Memory B cell (primary cell): ENCODE measurements at regions not wholly inside any gene's neighbourhood (a gene's known extent, or its start where the extent isn't known, plus 50 kb on each side); places are given as distances from the start of the nearest gene placed in this dataset.

Source experiments
- ATAC-seq: fragments of 150-1000 bp; cut with Tn5 transposase; 2 replicates; pipeline ENCODE4 v1.10.0; 2021; ENCODE audit warnings: low read depth, mild to moderate bottlenecking, moderate library complexity
- DNase-seq, 2 donors: peaks; one replicate each; pipeline ENCODE4 v3.0.0; 2022; ENCODE audit warnings: low spot score in 2 of 2
- H3K27ac Mint-ChIP-seq: one replicate; pipeline ENCODE4 v1.8.0; 2022; ENCODE audit warnings: mild to moderate bottlenecking, moderate library complexity, mixed read lengths
- H3K27me3 Mint-ChIP-seq: one replicate; pipeline ENCODE4 v1.8.0; 2022; ENCODE audit warnings: mixed read lengths
- H3K36me3 Mint-ChIP-seq: one replicate; pipeline ENCODE4 v1.8.0; 2022; ENCODE audit warnings: mild to moderate bottlenecking, mixed read lengths
- H3K4me1 Mint-ChIP-seq: one replicate; pipeline ENCODE4 v1.8.0; 2022; ENCODE audit warnings: mixed read lengths
- H3K4me3 Mint-ChIP-seq: one replicate; pipeline ENCODE4 v1.8.0; 2022; ENCODE audit warnings: mild to moderate bottlenecking, moderate library complexity, mixed read lengths
- H3K9me3 Mint-ChIP-seq: one replicate; pipeline ENCODE4 v1.8.0; 2022; ENCODE audit warnings: mixed read lengths

- no peak overlapping the region for H3K27ac Mint-ChIP-seq
- no peaks in the 10 kb centered on the region for H3K36me3 Mint-ChIP-seq
- H3K4me3 Mint-ChIP-seq = no peak overlapping the region
- no peak for ATAC-seq
- no peaks in the 10 kb centered on the region for H3K27me3 Mint-ChIP-seq
- no peak for DNase-seq
- no peaks in the 10 kb centered on the region for H3K4me1 Mint-ChIP-seq
- no peaks in the 10 kb centered on the region for H3K9me3 Mint-ChIP-seq
Measured at GRCh38 chr4:181698221-181698620, 545.0 kb upstream of the TENM3 start.

GRCh38 chr4:181701214-181701613 is 542.0 kb upstream of the TENM3 start:
- no peaks in the 10 kb centered on the region for H3K4me1 Mint-ChIP-seq
- H3K27me3 Mint-ChIP-seq = no peaks in the 10 kb centered on the region
- H3K9me3 Mint-ChIP-seq = no peaks in the 10 kb centered on the region
- H3K27ac Mint-ChIP-seq = no peak overlapping the region
- H3K4me3 Mint-ChIP-seq = no peak overlapping the region
- DNase-seq (no peak), ATAC-seq (no peak)
- H3K36me3 Mint-ChIP-seq = no peaks in the 10 kb centered on the region

DNA sequence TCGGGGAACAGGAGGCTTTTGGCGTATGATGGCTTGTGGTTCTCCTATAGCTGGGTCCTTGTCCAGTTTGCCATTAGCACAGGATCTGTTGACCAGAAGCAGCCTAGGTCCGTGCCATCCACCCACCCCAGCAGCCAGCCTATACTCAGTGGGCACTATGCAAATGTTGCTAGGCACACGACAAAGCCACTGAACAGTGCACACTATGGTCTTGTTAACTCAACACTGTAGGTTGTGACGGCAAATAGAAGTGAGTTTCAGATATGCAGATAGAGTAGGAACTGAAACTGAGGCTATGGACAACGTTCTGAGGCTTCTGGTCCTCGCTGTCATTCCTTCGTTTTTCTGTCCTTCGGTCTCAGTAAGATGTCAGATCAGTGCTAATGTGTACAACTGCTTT is 541.3 kb upstream of the TENM3 start:
- DNase-seq (no peak), ATAC-seq (no peak)
- Mint-ChIP-seq H3K9me3 (no peaks in the 10 kb centered on the region), H3K4me1 (no peaks in the 10 kb centered on the region), H3K27ac (no peak overlapping the region), H3K4me3 (no peak overlapping the region), H3K27me3 (no peaks in the 10 kb centered on the region), H3K36me3 (no peaks in the 10 kb centered on the region)

DNA sequence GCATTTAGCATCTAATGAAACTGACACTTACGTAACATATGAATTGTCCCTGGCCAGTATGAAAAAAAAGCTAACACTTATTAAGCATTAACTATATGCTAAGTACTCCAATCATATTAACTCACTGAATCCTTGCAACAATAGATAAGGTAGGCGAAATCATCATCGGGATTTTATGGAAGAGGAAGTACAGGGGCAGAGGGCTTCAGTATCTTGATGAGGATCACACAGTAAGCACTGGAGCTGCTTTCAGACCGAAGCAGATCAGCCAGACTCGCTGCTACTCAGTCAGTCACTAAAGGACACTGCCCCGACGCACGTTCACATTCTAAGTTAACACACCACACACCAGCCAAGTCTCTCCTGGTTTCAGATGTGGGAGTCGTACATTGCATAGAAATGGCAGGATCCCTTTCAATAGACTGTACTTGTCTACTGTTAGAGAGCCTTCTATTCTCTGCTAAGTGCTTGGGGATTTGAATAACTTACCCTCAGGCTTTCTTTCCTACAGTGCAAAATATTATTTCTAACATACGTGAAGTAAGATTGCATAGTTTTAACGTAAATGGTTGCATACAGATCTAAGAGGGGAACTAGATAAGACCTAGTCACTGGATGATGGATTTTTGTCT is 540.2 kb upstream of the TENM3 start:
- H3K27me3 Mint-ChIP-seq = no peaks in the 10 kb centered on the region
- no peaks in the 10 kb centered on the region for H3K36me3 Mint-ChIP-seq
- H3K27ac Mint-ChIP-seq = no peak overlapping the region
- no peak for ATAC-seq
- no peak overlapping the region for H3K4me3 Mint-ChIP-seq
- no peaks in the 10 kb centered on the region for H3K9me3 Mint-ChIP-seq
- DNase-seq = no peak
- H3K4me1 Mint-ChIP-seq = no peaks in the 10 kb centered on the region

GRCh38 chr4:181710143-181710542 is 533.1 kb upstream of the TENM3 start:
- H3K27me3 Mint-ChIP-seq = no peaks in the 10 kb centered on the region
- H3K27ac Mint-ChIP-seq = no peak overlapping the region
- H3K9me3 Mint-ChIP-seq = peaks cover 12% of the 10 kb centered on the region
- H3K4me1 Mint-ChIP-seq = no peaks in the 10 kb centered on the region
- H3K36me3 Mint-ChIP-seq = no peaks in the 10 kb centered on the region
- H3K4me3 Mint-ChIP-seq = no peak overlapping the region
- ATAC-seq = no peak
- DNase-seq = no peak

- H3K4me3 Mint-ChIP-seq = no peak overlapping the region
- peaks cover 12% of the 10 kb centered on the region for H3K9me3 Mint-ChIP-seq
- DNase-seq (no peak), ATAC-seq (no peak)
- no peaks in the 10 kb centered on the region for H3K4me1 Mint-ChIP-seq
- no peaks in the 10 kb centered on the region for H3K27me3 Mint-ChIP-seq
- no peak overlapping the region for H3K27ac Mint-ChIP-seq
- no peaks in the 10 kb centered on the region for H3K36me3 Mint-ChIP-seq
Measured at GRCh38 chr4:181711387-181711786, 531.8 kb upstream of the TENM3 start.

GRCh38 chr4:181728305-181728966 is 514.8 kb upstream of the TENM3 start:
- H3K9me3 Mint-ChIP-seq = peaks cover 5% of the 10 kb centered on the region
- H3K4me1 Mint-ChIP-seq = no peaks in the 10 kb centered on the region
- H3K36me3 Mint-ChIP-seq = no peaks in the 10 kb centered on the region
- DNase-seq (no peak), ATAC-seq (no peak)
- no peaks in the 10 kb centered on the region for H3K27me3 Mint-ChIP-seq
- no peak overlapping the region for H3K27ac Mint-ChIP-seq
- no peak overlapping the region for H3K4me3 Mint-ChIP-seq

- Mint-ChIP-seq H3K9me3 (peaks cover 3% of the 10 kb centered on the region), H3K4me1 (no peaks in the 10 kb centered on the region), H3K4me3 (no peak overlapping the region), H3K27me3 (no peaks in the 10 kb centered on the region), H3K27ac (no peak overlapping the region), H3K36me3 (no peaks in the 10 kb centered on the region)
- ATAC-seq (no peak), DNase-seq (no peak)
Measured at GRCh38 chr4:181731900-181732299, 511.3 kb upstream of the TENM3 start.

DNA sequence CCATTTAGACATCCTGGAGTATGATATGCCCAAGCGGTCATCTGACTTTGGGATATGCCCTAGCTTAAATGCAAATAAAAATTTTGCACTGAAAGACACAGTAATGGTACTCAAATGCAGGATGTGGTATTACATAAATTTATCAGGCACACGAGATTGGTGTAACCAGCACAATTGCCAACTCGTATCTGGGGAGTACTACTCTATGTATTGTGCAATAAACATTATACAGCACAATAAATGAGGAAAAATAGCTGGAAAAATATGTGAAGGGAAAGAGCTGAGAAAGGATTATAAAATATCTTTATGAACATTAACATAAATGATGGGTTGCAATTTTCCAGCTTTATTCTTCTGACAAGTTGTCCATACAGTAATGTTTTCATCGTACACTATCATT is 505.5 kb upstream of the TENM3 start:
- ATAC-seq (no peak), DNase-seq (no peak)
- Mint-ChIP-seq H3K27ac (no peak overlapping the region), H3K4me3 (no peak overlapping the region), H3K36me3 (no peaks in the 10 kb centered on the region), H3K4me1 (no peaks in the 10 kb centered on the region), H3K27me3 (no peaks in the 10 kb centered on the region), H3K9me3 (peaks cover 1% of the 10 kb centered on the region)

DNA sequence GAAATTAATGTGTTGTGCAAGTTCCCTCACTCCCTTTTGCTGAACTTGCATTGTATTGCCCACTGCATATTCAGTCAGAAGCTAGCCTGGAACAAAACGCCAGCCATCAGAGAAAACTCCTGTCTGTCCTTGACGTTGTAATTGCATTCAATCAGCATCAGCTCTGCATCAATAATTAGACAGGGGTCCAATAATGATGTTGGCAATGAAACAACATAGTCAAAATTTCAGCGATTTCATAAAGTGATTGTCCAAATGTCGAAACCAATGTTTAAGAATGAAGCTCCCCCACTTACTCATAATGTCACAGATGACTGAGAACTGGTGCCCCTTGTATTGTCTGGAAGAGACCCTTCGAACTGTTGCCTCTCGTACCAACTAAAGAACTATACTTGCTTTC is 504.2 kb upstream of the TENM3 start:
- peaks cover 1% of the 10 kb centered on the region for H3K9me3 Mint-ChIP-seq
- no peak overlapping the region for H3K27ac Mint-ChIP-seq
- no peaks in the 10 kb centered on the region for H3K27me3 Mint-ChIP-seq

GRCh38 chr4:181741513-181741912 is 501.7 kb upstream of the TENM3 start:
- Mint-ChIP-seq H3K4me3 (no peak overlapping the region), H3K36me3 (no peaks in the 10 kb centered on the region), H3K4me1 (no peaks in the 10 kb centered on the region), H3K9me3 (peaks cover 1% of the 10 kb centered on the region), H3K27me3 (no peaks in the 10 kb centered on the region), H3K27ac (no peak overlapping the region)
- no peak for ATAC-seq
- DNase-seq = no peak

More for the DNA sequence above, 504.2 kb upstream of the TENM3 start:
- DNase-seq (no peak), ATAC-seq (no peak)
- Mint-ChIP-seq H3K36me3 (no peaks in the 10 kb centered on the region), H3K4me1 (no peaks in the 10 kb centered on the region), H3K4me3 (no peak overlapping the region)

- Mint-ChIP-seq H3K36me3 (no peaks in the 10 kb centered on the region), H3K9me3 (peaks cover 2% of the 10 kb centered on the region), H3K4me3 (no peak overlapping the region), H3K27me3 (no peaks in the 10 kb centered on the region), H3K4me1 (no peaks in the 10 kb centered on the region), H3K27ac (no peak overlapping the region)
- ATAC-seq (no peak), DNase-seq (no peak)
Measured at GRCh38 chr4:181745933-181746625, 497.1 kb upstream of the TENM3 start.

DNA sequence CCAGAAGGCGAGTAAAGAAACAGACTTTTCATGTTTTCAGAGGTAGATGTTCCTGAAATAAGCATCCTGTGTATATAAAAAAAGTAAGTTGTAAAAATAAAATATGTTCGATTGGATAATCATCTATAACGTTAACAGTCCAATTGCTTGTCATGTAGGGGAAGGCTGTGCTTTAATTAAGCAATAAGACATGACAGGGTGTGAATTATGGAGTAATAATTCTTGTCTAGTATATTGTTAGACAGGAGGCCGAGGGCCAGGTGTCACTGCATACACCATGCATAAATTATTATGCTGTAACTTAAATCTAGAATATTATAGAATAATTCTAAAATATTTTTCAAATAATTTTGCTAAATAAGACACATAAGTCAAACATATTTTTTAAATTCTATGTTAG is 494.6 kb upstream of the TENM3 start:
- Mint-ChIP-seq H3K4me3 (no peak overlapping the region), H3K27ac (no peak overlapping the region), H3K36me3 (no peaks in the 10 kb centered on the region), H3K27me3 (peaks cover 2% of the 10 kb centered on the region), H3K4me1 (no peaks in the 10 kb centered on the region), H3K9me3 (peaks cover 1% of the 10 kb centered on the region)
- DNase-seq (no peak), ATAC-seq (no peak)

- Mint-ChIP-seq H3K4me3 (no peak overlapping the region), H3K9me3 (peaks cover under 1% of the 10 kb centered on the region), H3K4me1 (no peaks in the 10 kb centered on the region), H3K36me3 (no peaks in the 10 kb centered on the region), H3K27ac (no peak overlapping the region), H3K27me3 (peaks cover 2% of the 10 kb centered on the region)
- DNase-seq (no peak), ATAC-seq (no peak)
Measured at GRCh38 chr4:181752516-181752915, 490.7 kb upstream of the TENM3 start.

GRCh38 chr4:181753207-181753606 is 490.0 kb upstream of the TENM3 start:
- no peak for DNase-seq
- H3K4me1 Mint-ChIP-seq = no peaks in the 10 kb centered on the region
- no peak overlapping the region for H3K27ac Mint-ChIP-seq
- no peaks in the 10 kb centered on the region for H3K36me3 Mint-ChIP-seq
- peaks cover 2% of the 10 kb centered on the region for H3K27me3 Mint-ChIP-seq
- ATAC-seq = no peak
- no peaks in the 10 kb centered on the region for H3K9me3 Mint-ChIP-seq
- H3K4me3 Mint-ChIP-seq = no peak overlapping the region
